Skin of body (tissue), 1 donor: ENCODE measurements at regions not wholly inside any gene's neighbourhood (a gene's known extent, or its start where the extent isn't known, plus 50 kb on each side); places are given as distances from the start of the nearest gene placed in this dataset.
"Not testable (repeated sequence)": the region's sequence is repeated elsewhere in the genome, so short reads cannot be mapped to it uniquely, and the experiment has no call there.

Experiments
- DNase-seq: peaks from one replicate; lab custom pipeline; 2025; lab: John Stamatoyannopoulos, UW

DNA sequence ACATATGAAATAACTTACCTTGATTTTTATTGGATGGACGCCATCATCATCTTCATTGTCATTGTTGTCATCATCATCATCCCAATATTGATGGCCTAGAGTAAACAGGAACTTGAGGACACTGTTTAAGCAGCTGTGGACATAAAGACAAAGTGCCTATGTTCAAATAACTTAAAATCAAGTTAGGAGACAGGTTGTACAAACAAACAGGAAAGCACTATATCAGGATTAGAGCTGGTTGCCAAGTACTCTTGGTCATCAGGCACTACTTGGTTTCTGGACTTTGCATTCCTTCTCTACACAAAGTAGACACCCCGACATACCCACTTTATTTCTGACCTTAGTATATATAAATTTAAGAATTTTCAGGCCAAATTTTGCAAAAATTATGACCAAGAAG lies 608.6 kb downstream of the KLHL13 start:
- DNase-seq = no peak

DNA sequence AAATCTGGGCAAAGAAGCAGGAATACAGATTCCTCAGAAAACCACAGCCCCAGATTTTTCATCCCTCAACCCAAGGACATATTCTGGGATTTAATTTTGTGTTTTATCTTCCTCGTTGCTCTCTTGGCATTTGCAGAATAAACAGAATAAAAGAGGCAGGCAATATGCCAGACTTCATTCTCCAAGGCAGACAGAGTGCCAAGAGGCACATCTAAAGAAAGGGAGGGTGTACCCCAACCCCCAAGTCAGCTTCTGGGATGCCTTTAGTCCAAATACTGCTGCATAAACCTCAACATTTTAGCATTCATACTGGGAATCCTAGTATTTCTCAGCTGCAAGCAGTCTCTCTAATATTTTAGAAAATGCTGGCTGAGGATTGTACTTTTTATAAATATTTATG lies 629.2 kb downstream of the KLHL13 start:
- no peak for DNase-seq

DNA sequence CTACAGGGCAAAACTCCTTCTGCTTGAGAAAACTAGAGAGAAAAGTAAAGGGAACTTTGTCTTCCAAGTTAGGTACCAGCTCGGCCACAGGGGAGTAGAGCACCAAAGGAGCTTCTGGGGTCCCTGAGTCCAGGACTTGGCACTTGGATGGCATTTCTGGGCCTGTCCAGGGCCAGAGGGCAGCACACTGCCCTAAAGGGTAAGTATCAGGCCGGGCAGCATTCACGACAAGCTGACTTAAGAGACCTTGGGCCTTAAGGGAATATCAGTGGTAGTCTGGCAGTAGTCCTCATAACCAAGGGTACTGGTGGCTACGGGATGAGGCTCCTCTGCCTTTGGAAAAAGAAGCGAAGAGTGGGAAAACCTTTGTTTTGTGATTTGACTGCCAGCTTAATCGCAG lies 632.7 kb downstream of the KLHL13 start:
- no peak for DNase-seq

DNA sequence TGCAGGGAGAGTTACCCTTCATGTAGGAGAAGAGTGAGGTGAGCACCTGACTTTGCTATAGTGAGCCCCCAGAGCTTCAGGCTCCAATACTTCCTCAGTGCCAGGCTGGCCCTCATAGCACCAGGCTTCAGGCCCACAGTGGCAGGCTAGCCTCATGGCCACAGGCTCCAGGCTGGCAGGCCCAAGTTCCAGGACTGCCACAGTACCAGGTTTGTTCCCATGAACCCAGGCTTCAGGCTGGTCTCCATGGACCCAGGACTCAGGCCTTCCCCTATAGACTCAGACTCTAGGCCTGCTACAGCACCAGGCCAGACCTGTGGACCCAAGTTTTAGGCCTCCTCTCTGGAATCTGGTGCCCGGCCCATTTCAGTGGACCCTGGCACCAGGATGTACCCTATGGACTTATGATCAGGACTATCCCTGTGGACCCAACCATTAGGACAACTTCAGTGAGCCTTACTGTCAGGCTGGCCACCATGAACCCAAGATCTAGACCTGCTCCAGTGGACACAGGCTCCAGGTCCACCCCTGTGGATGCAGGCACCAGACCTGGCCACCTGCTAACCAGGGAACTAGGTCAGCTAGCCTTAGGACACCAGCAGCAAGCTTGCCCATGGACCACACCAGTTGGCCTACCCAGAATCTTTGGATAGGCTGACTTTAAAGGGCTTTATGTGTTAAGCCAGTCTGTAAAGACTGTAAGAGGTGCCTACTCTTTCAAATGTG lies 658.2 kb downstream of the KLHL13 start:
- DNase-seq = no peak

DNA sequence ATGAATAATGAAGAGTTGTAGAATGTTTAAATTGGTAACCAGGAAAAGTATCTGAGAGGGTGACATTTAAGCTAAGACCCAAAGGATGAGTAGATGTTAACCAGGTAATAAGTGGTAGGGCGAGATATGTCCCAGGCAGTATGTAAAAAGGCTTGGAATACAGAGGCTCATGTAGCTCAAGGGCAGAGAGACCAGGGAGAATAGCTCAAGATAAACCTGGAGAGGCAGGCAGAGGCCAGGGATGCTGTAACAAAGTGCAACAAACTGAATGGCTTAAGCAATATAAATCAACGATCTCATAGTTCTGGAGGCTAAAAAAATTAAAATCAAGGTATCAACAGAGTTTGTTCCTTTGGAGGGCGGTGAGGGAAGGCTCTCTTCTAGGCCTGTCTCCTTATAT lies 660.8 kb downstream of the KLHL13 start:
- DNase-seq = no peak

DNA sequence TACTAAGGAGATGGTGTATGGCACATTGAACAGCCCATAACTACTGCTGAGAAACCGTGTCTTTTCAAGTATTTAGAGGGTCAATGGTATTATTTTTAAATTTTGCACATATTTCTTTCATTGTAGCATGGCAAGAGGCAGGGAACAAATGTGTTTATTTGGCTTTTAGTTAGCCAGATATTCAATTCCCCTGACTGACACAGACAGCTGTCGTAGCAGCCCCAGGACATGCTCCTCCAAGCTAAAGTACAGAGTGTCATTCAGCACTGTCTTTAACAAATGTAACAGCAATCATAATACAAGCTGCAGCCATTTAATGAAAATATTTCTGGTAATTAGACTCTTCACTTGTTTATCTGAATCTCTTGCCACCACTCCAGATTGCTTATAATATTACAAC lies 687.1 kb downstream of the KLHL13 start:
- no peak for DNase-seq

DNA sequence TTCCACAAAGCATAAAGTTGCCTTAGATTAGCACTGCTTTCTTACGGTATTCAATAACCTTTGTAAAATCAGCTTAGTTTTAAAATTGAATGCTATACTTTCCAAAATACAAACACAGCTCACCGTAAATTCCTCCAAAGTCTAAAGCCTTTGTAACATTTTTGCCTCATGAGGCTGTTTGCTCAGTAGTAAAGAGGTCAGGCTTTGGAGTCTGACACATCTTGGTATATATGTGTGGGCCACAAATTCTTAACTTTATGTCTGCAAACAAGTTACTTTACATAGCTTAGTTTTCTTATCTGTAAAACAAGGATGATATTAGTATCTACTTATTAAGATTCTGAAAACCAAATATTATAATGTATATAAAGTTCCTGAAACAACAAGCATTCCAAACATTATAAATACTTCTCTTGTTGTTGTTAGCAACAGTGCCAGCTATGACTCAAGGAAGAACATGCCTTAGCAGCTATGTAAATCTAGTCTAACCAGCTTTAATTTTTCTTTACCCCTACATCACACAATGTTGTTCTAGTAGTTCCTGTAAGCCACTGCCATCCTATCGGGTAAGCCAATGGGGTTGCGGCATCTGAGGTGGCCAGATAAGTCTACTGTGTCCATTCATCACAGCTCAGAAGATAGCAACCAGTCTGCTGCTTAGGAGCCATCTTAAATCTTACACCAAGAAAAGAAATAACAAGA lies 709.0 kb downstream of the KLHL13 start:
- DNase-seq = no peak

DNA sequence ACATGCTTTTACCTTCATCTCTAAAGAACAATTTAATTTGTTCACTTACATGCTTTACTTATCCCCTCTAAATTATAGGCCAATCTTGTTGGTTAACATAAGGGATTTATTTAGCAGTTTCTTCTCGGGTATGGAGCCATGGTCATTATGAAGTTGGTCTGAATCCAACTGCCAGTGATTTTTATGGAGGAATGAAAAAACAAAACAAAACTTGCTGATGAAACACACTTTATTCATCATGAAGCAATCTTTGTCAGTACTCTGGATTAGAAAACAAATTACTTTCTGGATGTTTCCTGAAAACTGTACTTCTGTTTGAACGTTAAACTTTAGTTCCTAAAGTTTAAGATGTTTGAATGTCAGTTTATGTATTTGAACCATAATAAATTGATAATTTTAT lies 715.8 kb downstream of the KLHL13 start:
- DNase-seq = no peak

DNA sequence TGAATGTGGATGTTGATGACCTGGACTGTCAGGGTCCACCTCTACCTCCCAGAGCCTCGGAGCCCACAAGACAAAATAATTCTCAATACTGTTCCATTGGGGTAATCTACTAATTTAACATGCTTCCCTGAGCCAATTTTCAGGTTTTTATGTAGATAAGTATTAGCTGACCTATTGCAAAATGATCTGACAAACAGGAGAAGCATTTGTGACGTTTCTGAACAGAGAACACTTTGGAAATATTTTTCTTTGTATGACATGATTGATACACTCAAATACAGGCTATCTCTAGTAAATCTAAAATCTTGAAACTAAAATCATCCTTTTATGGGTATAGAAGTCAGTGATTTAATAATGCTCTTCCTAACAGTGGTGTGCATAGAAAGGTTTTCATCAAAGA lies 716.6 kb downstream of the KLHL13 start:
- DNase-seq = no peak

DNA sequence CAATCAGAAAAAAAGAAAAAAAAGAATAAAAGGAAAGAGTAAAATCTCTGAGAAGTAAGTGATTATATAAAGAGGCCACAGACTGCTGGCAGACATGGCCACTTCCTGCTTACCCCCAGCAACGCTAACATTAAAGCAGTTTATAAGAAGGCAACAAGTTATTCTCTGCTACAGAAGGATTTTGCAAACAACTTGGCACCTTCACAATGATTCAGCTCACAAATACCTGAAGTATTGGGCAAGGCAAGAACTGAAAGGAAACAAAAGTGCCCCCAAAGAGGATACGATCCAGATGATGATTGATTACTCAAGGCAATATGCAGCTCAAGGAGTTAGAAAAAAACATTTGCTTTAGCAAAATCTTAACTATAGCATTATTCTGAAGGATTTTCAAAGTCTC lies 718.8 kb downstream of the KLHL13 start:
- DNase-seq = no peak

DNA sequence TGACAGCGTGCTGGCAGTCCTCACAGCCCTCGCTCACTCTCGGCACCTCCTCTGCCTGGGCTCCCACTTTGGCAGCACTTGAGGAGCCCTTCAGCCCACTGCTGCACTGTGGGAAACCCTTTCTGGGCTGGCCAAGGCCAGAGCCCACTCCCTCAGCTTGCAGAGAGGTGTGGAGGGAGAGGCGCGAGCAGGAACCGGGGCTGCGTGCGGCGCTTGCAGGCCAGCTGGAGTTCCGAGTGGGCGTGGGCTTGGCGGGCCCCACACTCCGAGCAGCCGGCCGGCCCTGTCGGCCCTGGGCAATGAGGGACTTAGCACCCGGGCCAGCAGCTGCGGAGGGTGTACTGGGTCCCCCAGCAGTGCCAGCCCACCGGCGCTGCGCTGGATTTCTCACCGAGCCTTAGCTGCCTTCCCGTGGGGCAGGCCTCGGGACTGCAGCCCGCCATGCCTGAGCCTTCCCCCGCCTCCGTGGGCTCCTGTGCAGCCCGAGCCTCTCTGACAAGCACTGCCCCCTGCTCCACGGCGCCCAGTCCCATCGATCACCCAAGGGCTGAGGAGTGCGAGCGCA lies 722.0 kb downstream of the KLHL13 start:
- DNase-seq = not testable (repeated sequence)

DNA sequence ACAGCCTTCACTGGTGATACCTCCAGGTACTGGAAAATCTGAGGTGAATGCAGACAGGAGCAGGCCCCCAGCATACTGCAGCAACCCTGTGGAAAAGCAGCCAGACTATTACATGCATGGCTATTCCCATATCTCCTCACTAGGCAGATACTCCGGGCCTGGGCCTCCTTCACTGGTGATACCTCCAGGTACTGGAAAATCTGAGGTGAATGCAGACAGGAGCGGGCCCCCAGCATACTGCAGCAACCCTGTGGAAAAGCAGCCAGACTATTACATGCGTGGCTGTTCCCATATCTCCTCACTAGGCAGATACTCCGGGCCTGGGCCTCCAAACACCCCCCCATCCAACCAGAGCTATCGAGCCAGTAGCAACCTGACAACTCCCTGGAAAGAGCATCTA lies 724.2 kb downstream of the KLHL13 start:
- not testable (repeated sequence) for DNase-seq

DNA sequence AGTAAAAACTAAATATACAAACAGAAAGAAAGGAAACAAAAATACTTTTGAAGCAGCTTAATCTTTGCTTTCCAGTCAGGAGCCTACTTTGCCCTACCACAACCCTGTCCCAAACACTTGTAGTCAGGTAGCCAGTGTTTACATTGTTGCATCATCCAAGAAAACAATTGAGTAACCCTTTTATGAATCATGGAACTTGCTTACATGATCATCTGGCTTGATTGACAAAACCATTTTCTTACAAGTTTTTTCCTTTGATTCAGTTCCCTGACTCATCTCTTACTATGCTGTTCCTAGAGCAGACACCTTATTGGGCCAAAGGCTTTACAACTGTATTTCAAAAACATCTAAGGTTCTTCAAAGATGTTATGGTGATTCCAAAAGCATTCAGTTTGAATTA lies 740.1 kb downstream of the KLHL13 start:
- DNase-seq = no peak

DNA sequence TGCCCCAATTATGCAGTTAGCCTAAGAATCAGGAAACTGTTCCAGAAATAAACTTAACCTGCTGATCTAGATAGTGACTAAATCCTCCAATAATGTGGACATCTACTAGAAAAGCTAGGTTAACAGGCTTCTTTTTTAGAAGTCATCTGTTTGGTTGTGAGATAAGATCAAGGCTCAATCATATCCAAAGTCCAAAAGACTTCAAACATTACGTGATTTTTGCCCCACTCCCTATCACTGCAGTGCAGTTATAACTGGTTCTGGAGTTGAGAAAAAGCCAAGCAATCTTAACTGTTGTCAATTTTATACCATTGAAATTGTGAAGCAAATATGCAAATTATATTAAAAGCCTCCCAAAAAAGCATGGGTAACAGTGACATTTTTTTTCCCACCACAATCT lies 781.4 kb downstream of the KLHL13 start:
- DNase-seq = no peak

DNA sequence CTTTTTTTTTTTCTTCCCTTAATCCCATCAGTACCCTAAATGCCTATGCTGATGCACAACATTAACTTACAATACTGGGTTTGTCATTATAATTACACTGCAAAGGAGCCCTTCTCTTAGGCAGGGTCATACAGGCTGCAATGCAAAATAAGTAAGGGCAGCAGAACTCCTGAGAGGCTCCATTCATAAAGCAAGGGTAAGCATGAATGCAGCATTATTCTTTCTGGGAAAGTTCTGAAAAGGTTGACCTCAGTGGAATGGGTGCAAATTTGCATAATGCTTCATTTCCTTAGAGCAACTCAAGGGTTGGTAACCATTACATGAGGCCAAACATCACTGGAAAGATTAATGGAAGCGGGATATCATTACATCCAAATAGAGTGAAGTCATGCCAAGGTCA lies 789.2 kb downstream of the KLHL13 start:
- no peak for DNase-seq

DNA sequence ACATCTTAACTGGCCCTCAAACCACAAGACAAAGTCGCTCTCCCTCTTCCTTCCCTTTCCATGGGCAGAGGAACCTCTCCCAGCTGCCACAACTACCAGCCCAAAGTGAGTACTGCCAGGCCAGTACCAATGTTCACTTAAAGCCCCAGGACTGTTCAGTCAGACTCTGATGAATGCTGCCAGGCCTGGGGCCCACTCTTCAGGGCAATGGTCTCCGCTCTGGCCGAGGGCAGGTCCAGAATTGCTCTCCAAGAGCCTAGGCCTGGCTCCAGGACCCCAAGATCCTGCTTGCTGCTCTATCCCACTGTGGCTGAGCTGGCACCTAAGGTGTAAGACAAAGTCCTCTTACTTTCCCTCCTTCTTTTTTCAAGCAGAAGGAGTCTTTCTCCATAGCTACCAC lies 790.9 kb downstream of the KLHL13 start:
- no peak for DNase-seq

DNA sequence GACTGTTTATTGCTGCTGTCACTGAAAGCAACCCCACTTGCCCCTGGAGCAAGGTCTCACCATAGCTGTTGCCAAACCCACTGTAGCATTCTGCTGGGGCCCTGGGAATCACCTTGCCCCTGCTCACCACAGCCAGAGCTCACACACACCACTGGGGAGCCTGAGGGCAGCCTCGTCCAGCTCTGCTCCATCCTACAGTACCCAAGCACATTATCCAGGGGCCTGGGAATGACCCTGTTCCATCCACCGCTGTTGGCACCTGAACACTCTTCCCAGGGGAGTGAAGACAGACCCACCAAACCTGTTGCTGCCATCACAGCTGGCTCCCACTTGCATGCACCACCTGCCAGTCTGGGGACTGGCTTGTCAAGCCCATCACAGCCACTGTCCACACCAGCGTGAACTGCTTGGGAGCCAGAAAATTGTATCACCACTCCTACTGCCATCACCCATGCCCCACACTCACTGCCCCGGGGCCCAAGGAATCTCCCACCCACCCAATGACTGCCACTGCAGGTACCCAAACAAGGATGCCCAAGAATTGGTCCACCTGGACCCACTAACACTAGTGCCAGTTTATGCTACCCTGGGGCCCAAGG lies 811.3 kb downstream of the KLHL13 start:
- DNase-seq = no peak

DNA sequence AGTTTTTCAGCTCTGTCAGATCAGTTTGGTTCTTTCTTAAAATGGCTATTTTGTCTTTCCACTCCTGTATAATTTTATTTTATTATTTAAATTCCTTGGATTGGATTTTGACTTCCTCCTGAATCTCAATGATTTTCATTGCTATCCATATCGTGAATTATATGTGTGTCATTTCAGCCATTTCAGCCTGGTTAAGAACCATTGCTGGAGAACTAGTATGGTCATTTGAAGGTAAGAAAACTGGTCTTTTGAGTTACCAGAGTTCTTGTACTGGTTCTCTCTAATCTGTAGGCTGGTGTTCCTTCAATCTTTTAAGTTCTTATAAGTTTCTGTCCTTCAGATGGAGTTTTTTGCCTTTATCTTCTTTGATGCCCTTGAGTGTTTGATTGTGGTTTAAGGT lies 815.5 kb downstream of the KLHL13 start:
- no peak for DNase-seq

DNA sequence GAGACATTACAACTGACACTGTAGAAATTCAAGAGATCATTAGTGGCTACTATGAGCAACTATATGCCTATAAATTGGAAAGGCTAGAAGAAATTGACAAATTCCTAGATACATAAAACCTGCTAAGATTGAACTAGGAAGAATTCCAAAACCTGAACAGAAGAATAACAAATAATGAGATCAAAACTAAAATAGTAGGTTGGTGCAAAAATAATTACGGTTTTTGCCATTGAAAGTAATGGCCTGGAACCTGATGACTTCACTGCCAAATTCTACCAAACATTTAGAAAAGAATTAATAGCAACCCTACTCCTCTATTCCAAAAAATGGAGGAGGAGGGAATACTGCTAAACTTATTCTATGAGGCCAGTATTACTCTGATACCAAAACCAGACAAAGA lies 824.9 kb downstream of the KLHL13 start:
- DNase-seq = no peak

DNA sequence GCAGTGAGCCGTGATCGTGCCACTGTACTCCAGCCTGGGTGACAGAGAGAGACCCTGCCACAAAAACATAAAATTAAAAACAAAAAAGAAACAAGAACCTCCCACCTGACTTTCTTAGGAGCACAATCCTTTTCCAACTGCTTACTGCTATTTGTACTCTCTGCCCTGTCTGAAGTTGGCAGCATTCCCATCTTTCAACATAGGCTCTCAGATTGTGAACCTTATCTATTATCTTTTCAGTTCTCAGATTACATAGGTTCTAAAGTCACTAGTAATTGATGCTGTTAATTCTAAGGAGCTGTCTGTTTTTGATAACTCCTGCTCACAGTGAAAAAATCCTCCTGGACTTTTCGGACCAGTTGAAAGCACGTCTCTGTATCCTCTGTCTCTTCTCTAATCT lies 812.2 kb upstream of the CT83 start:
- DNase-seq = no peak
